RWPE1 (cell line): ENCODE measurements at regions not wholly inside any gene's neighbourhood (a gene's known extent, or its start where the extent isn't known, plus 50 kb on each side); places are given as distances from the start of the nearest gene placed in this dataset.

Experiments
- CTCF ChIA-PET: fragments of 350-600 bp; sonication (Branson Sonifier 250); formaldehyde crosslinking; extraction: SDS; loops from one replicate; lab custom pipeline; 2021; lab: Yijun Ruan, JAX
- POLR2A ChIA-PET: fragments of 400-600 bp; formaldehyde crosslinking; extraction: SDS; loops from one replicate; lab custom pipeline; 2020; ENCODE audit warnings: antibody characterized with exemption; ENCODE audit not compliant: low non-redundant PET; lab: Yijun Ruan, JAX
- DNase-seq: peaks from one replicate; pipeline ENCODE4 v3.0.0; 2012; ENCODE audit warnings: low spot score
- H3K27ac ChIP-seq: fragments of 450-650 bp; 2 replicates; pipeline ENCODE4 v1.5.1; 2017
- CTCF ChIP-seq: fragments of 450-650 bp; conservative IDR thresholded peaks from 2 replicates; pipeline ENCODE4 v1.5.1; 2017; ENCODE audit warnings: low read depth, mild to moderate bottlenecking

GRCh38 chr3:88528494-88528893, 378.7 kb downstream of the C3orf38 start:
- POLR2A ChIA-PET = no interaction called here
- H3K27ac ChIP-seq = no peak overlapping the region
- no peak for TF ChIP-seq CTCF
- CTCF ChIA-PET = no interaction called here
- DNase-seq = no peak

- no peak for TF ChIP-seq CTCF
- no peak overlapping the region for H3K27ac ChIP-seq
- ChIA-PET POLR2A (no interaction called here), CTCF (no interaction called here)
- no peak for DNase-seq
Observed at GRCh38 chr3:88534534-88534933, 384.8 kb downstream of the C3orf38 start.

GRCh38 chr3:88535563-88535962, 385.8 kb downstream of the C3orf38 start:
- CTCF ChIA-PET = no interaction called here
- POLR2A ChIA-PET = no interaction called here
- no peak for TF ChIP-seq CTCF
- no peak for DNase-seq
- H3K27ac ChIP-seq = no peak overlapping the region

- H3K27ac ChIP-seq = no peak overlapping the region
- DNase-seq = no peak
- no peak for TF ChIP-seq CTCF
- ChIA-PET CTCF (interaction anchor here (0.5 kb wide), 1 partner anchor 23 kb away, joined by 3 read pairs; no protein-coding TSS in a partner anchor), POLR2A (no interaction called here)
Observed at GRCh38 chr3:88542916-88543315, 393.2 kb downstream of the C3orf38 start.

GRCh38 chr3:88572450-88572849, 422.7 kb downstream of the C3orf38 start:
- CTCF ChIA-PET = no interaction called here
- no peak for DNase-seq
- TF ChIP-seq CTCF = no peak
- H3K27ac ChIP-seq = no peak overlapping the region
- POLR2A ChIA-PET = no interaction called here

- no peak overlapping the region for H3K27ac ChIP-seq
- ChIA-PET CTCF (interaction anchor here (0.6 kb wide), 1 partner anchor 1137 kb away, joined by 4 read pairs; no protein-coding TSS in a partner anchor), POLR2A (no interaction called here)
- TF ChIP-seq CTCF = no peak
- peak; percentile 7 for DNase-seq
Observed at GRCh38 chr3:88573472-88573871, 423.7 kb downstream of the C3orf38 start.
